Astrocyte of the spinal cord (primary cell): ENCODE measurements at regions not wholly inside any gene's neighbourhood (a gene's known extent, or its start where the extent isn't known, plus 50 kb on each side); places are given as distances from the start of the nearest gene placed in this dataset.

Experiments
- DNase-seq: peaks from one replicate; pipeline ENCODE4 v3.0.0; 2011; ENCODE audit warnings: low read depth, low spot score
- H3K4me3 ChIP-seq: 2 replicates; pipeline ENCODE4 v1.5.1; 2011; ENCODE audit warnings: low read depth, mild to moderate bottlenecking, low read length, moderate library complexity
- CTCF ChIP-seq: IDR thresholded peaks from 2 replicates; pipeline ENCODE4 v1.5.1; 2012; ENCODE audit warnings: low read depth, mild to moderate bottlenecking, low read length, inconsistent platforms
- in situ Hi-C: cut with HindIII; loops from 2 replicates; pipeline ENCODE4 v1.10.0; 2017; ENCODE audit warnings: low sequenced_read_pairs

GRCh38 chr15:35933531-35933930 lies 387.6 kb upstream of the DPH6 start:
- H3K4me3 ChIP-seq, result no peak overlapping the region
- no peak for DNase-seq
- in situ Hi-C loops, result no loop called here
- no peak for TF ChIP-seq CTCF

GRCh38 chr15:35934383-35935049 lies 388.6 kb upstream of the DPH6 start:
- DNase-seq, result no peak
- no peak overlapping the region for H3K4me3 ChIP-seq
- TF ChIP-seq CTCF, result no peak
- in situ Hi-C loops, result no loop called here

DNA sequence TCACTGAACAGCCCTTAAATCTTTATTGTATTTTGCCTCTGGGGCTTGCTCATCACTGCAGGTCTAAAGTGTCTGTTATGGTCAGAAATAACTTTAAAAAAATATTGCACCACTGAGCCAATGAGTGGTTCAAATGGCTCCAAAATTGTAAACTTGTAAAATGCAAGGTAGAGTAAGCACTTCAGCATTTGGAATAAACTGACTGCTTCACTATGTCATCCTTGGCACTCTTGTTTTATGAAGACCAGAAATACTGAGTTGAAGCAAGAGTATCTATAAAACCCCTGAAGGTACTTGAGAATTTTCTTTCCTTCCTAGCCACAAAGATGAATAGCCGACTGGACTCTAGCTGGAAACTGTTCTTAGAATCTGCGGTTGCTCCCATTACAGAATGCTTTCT lies 390.3 kb upstream of the DPH6 start:
- TF ChIP-seq CTCF, result no peak
- in situ Hi-C loops, result no loop called here
- no peak overlapping the region for H3K4me3 ChIP-seq
- DNase-seq, result no peak

DNA sequence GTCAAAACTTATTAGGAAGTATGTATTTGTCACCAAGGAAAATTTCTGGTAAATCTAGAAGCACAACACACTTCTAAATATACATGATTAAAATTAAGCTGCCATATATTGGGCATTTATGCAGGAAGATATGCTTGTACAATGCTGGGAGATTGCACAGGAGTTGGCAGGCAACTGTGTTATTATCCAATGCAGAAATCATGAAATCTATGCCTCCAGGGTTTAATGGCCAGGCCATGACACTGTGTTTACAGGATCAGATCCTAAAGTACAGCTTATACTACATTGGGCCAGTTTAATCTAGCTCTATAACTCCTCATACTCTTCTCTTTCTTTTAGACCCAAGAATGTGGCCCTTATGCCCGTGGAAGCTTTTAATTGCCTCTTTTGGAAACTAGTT lies 391.4 kb upstream of the DPH6 start:
- in situ Hi-C loops, result no loop called here
- no peak for DNase-seq
- H3K4me3 ChIP-seq, result no peak overlapping the region
- no peak for TF ChIP-seq CTCF

DNA sequence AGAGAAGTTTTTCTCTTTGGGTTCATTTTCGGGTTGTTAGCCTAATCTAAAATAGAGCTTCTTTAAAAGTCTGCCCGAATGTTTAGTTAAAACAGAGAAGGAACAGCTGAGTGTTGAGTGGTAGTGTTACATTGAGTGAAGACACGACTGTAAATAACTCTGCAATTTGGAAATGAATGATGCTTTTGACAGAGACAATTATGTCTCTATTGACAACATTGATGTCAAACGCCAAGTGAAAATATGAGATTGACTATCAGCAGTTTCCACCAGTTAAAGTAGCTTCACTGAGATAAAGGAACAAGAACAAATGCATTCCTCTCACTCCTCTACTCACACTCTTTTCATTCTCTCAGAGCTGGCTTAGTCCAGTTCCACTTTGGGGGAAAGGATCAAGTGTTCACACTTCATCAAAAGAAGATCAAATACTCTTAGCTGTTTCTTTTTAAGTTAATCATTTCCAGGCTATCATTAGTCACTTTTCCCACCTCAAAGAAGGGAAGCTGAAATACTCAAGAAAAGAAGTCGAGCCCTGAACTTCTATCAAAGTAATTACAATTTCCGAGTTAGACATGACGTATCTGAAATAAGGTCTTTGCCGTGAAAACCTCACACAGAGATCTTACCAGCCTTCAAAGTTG lies 399.1 kb upstream of the DPH6 start:
- no peak for TF ChIP-seq CTCF
- no peak for DNase-seq
- H3K4me3 ChIP-seq, result no peak overlapping the region
- in situ Hi-C loops, result no loop called here

- DNase-seq, result no peak
- no peak for TF ChIP-seq CTCF
- H3K4me3 ChIP-seq, result no peak overlapping the region
- in situ Hi-C loops, result no loop called here
These were observed 407.5 kb upstream of the DPH6 start for GRCh38 chr15:35953424-35953823.

- no peak for DNase-seq
- H3K4me3 ChIP-seq, result no peak overlapping the region
- TF ChIP-seq CTCF, result no peak
- in situ Hi-C loops, result no loop called here
These were observed 410.1 kb upstream of the DPH6 start for GRCh38 chr15:35956056-35956455.
